Esophagus muscularis mucosa (tissue), 4 donors: ENCODE measurements at regions not wholly inside any gene's neighbourhood (a gene's known extent, or its start where the extent isn't known, plus 50 kb on each side); places are given as distances from the start of the nearest gene placed in this dataset.

Experiments
- EP300 ChIP-seq: sonication (generic); formaldehyde crosslinking; IDR thresholded peaks from one replicate; pipeline ENCODE4 v1.6.1; 2017; ENCODE audit warnings: antibody characterized with exemption
- POLR2A ChIP-seq: fragments of 450-650 bp; IDR thresholded peaks from one replicate; pipeline ENCODE4 v1.6.1; 2017; ENCODE audit warnings: antibody characterized with exemption, moderate library complexity, mild to moderate bottlenecking, low read depth
- POLR2AphosphoS5 ChIP-seq, 2 donors: sonication (generic); formaldehyde crosslinking; IDR thresholded peaks; one replicate each; pipeline ENCODE4 v1.6.1; 2017; ENCODE audit warnings: antibody characterized with exemption in 2 of 2
- TF ChIP-seq, protein P1 (sequence below), 3 experiments: fragments of 200-600 bp in 2 of 3; fragments of 450-650 bp in 1 of 3; sonication (generic) in 2 of 3; IDR thresholded peaks; one replicate each; pipeline ENCODE4 v1.5.1; 2017 to 2019; ENCODE audit warnings: antibody characterized with exemption in 3 of 3, mild to moderate bottlenecking in 2 of 3, moderate library complexity in 1 of 3

GRCh38 chr4:128346054-128346716, 58.6 kb upstream of the PGRMC2 start:
- TF ChIP-seq EP300 (no peak), POLR2AphosphoS5 (IDR thresholded peaks at IDR 0.05) (no peak), POLR2A (no peak)
- TF ChIP-seq, protein P1, sequence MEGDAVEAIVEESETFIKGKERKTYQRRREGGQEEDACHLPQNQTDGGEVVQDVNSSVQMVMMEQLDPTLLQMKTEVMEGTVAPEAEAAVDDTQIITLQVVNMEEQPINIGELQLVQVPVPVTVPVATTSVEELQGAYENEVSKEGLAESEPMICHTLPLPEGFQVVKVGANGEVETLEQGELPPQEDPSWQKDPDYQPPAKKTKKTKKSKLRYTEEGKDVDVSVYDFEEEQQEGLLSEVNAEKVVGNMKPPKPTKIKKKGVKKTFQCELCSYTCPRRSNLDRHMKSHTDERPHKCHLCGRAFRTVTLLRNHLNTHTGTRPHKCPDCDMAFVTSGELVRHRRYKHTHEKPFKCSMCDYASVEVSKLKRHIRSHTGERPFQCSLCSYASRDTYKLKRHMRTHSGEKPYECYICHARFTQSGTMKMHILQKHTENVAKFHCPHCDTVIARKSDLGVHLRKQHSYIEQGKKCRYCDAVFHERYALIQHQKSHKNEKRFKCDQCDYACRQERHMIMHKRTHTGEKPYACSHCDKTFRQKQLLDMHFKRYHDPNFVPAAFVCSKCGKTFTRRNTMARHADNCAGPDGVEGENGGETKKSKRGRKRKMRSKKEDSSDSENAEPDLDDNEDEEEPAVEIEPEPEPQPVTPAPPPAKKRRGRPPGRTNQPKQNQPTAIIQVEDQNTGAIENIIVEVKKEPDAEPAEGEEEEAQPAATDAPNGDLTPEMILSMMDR (IDR thresholded peaks at IDR 0.05) = no peak
